RWPE2 (cell line): ENCODE measurements at regions not wholly inside any gene's neighbourhood (a gene's known extent, or its start where the extent isn't known, plus 50 kb on each side); places are given as distances from the start of the nearest gene placed in this dataset.

Experiments
- ATAC-seq: fragments of 200-7000 bp; cut with Tn5 transposase; 3 replicates; pipeline ENCODE4 v1.9.1; 2021; ENCODE audit warnings: low read depth
- DNase-seq: peaks from one replicate; pipeline ENCODE4 v3.0.0-alpha.2; 2020; ENCODE audit warnings: low spot score
- H3K27ac ChIP-seq: fragments of 450-650 bp; 2 replicates; pipeline ENCODE4 v1.5.1; 2017; ENCODE audit warnings: mild to moderate bottlenecking; ENCODE audit not compliant: poor library complexity, severe bottlenecking
- H3K27me3 ChIP-seq: fragments of 250-450 bp; sonication (Bioruptor Pico); 2 replicates; pipeline ENCODE4 v1.5.1; 2021; ENCODE audit warnings: mild to moderate bottlenecking, moderate library complexity; ENCODE audit not compliant: insufficient read depth, poor library complexity, severe bottlenecking
- H3K36me3 ChIP-seq: fragments of 250-450 bp; sonication (Bioruptor Pico); 2 replicates; pipeline ENCODE4 v1.5.1; 2020; ENCODE audit warnings: low read depth, mild to moderate bottlenecking, moderate library complexity
- H3K4me1 ChIP-seq: fragments of 250-450 bp; sonication (Bioruptor Pico); 2 replicates; pipeline ENCODE4 v1.5.1; 2021; ENCODE audit warnings: mild to moderate bottlenecking, moderate library complexity; ENCODE audit not compliant: insufficient read depth, poor library complexity, severe bottlenecking
- H3K4me3 ChIP-seq: fragments of 250-450 bp; sonication (Bioruptor Pico); 2 replicates; pipeline ENCODE4 v1.5.1; 2021; ENCODE audit warnings: mild to moderate bottlenecking, moderate library complexity; ENCODE audit not compliant: severe bottlenecking
- H3K9me3 ChIP-seq: fragments of 250-450 bp; sonication (Bioruptor Pico); 2 replicates; pipeline ENCODE4 v1.5.1; 2021; ENCODE audit warnings: mild to moderate bottlenecking, moderate library complexity; ENCODE audit not compliant: severe bottlenecking
- CTCF ChIP-seq: fragments of 450-650 bp; IDR thresholded peaks from one replicate; pipeline ENCODE4 v1.5.1; 2017; ENCODE audit warnings: mild to moderate bottlenecking, moderate library complexity; ENCODE audit not compliant: poor library complexity, severe bottlenecking

- H3K4me1 ChIP-seq = no peaks in the 10 kb centered on the region
- no peak for ATAC-seq
- H3K36me3 ChIP-seq = no peaks in the 10 kb centered on the region
- no peak overlapping the region for H3K27ac ChIP-seq
- no peak overlapping the region for H3K4me3 ChIP-seq
- H3K27me3 ChIP-seq = no peaks in the 10 kb centered on the region
- no peaks in the 10 kb centered on the region for H3K9me3 ChIP-seq
- DNase-seq = no peak
- no peak for TF ChIP-seq CTCF
Observed at GRCh38 chr3:81307221-81307620, 454.2 kb downstream of the GBE1 start.

- DNase-seq = no peak
- ATAC-seq = no peak
- TF ChIP-seq CTCF = no peak
- Histone ChIP-seq H3K9me3 (no peaks in the 10 kb centered on the region), H3K27ac (no peak overlapping the region), H3K27me3 (no peaks in the 10 kb centered on the region), H3K36me3 (no peaks in the 10 kb centered on the region), H3K4me3 (no peak overlapping the region), H3K4me1 (no peaks in the 10 kb centered on the region)
Observed at GRCh38 chr3:81303321-81303720, 458.1 kb downstream of the GBE1 start.

GRCh38 chr3:81302045-81302444 lies 459.4 kb downstream of the GBE1 start:
- no peak for DNase-seq
- TF ChIP-seq CTCF = peak; percentile 89

GRCh38 chr3:81301230-81301629 lies 460.2 kb downstream of the GBE1 start:
- DNase-seq = no peak
- no peak overlapping the region for H3K4me3 ChIP-seq

More at GRCh38 chr3:81302045-81302444, 459.4 kb downstream of the GBE1 start:
- Histone ChIP-seq H3K4me1 (no peaks in the 10 kb centered on the region), H3K36me3 (no peaks in the 10 kb centered on the region), H3K9me3 (no peaks in the 10 kb centered on the region), H3K27me3 (no peaks in the 10 kb centered on the region), H3K4me3 (no peak overlapping the region), H3K27ac (no peak overlapping the region)
- ATAC-seq = peak; percentile 50; the same call in 1 of the 3 replicates

More at GRCh38 chr3:81301230-81301629, 460.2 kb downstream of the GBE1 start:
- H3K4me1 ChIP-seq = no peaks in the 10 kb centered on the region
- no peaks in the 10 kb centered on the region for H3K27me3 ChIP-seq
- H3K27ac ChIP-seq = no peak overlapping the region
- no peak for TF ChIP-seq CTCF
- H3K36me3 ChIP-seq = no peaks in the 10 kb centered on the region
- ATAC-seq = no peak
- no peaks in the 10 kb centered on the region for H3K9me3 ChIP-seq
